CD4-positive, alpha-beta memory T cell (primary cell): ENCODE measurements at regions not wholly inside any gene's neighbourhood (a gene's known extent, or its start where the extent isn't known, plus 50 kb on each side); places are given as distances from the start of the nearest gene placed in this dataset.

Experiments used
- CTCF ChIA-PET: fragments of 350-600 bp; sonication (Branson Sonifier 250); formaldehyde crosslinking; loops from one replicate; lab custom pipeline; 2021; ENCODE audit warnings: inconsistent platforms; ENCODE audit not compliant: partially characterized antibody; lab: Charles Lee
- POLR2A ChIA-PET: fragments of 350-600 bp; sonication (Branson Sonifier 250); formaldehyde crosslinking; loops from one replicate; lab custom pipeline; 2021; ENCODE audit not compliant: partially characterized antibody; lab: Charles Lee
- DNase-seq, 5 donors: peaks; one replicate each; pipeline versions ENCODE4 v3.0.0 to v3.0.0-alpha.2; 2020 to 2022; ENCODE audit warnings: mixed read lengths in 1 of 5
- H3K27ac ChIP-seq: one replicate; pipeline ENCODE4 v1.7.0; 2013; ENCODE audit warnings: low read depth, low read length
- H3K27me3 ChIP-seq: 2 replicates; pipeline ENCODE4 v1.7.0; 2013; ENCODE audit warnings: mild to moderate bottlenecking, low read length, moderate library complexity; ENCODE audit not compliant: insufficient read depth
- H3K36me3 ChIP-seq: 2 replicates; pipeline ENCODE4 v1.7.0; 2013; ENCODE audit warnings: mild to moderate bottlenecking, low read length, moderate library complexity; ENCODE audit not compliant: insufficient read depth
- H3K4me1 ChIP-seq: 2 replicates; pipeline ENCODE4 v1.7.0; 2013; ENCODE audit warnings: mild to moderate bottlenecking, low read length, moderate library complexity; ENCODE audit not compliant: insufficient read depth
- H3K4me3 ChIP-seq, 2 donors: one replicate each; pipeline ENCODE4 v1.7.0; 2013; ENCODE audit warnings: low read length in 2 of 2, mild to moderate bottlenecking in 1 of 2
- H3K9me3 ChIP-seq, 2 donors: one replicate each; pipeline ENCODE4 v1.7.0; 2013; ENCODE audit warnings: low read length in 2 of 2, control low read depth in 1 of 2; ENCODE audit not compliant: control insufficient read depth in 1 of 2
- H3K27ac Mint-ChIP-seq, 7 donors: one replicate each; pipeline ENCODE4 v1.8.0; 2020 to 2021; ENCODE audit warnings: mixed read lengths in 7 of 7, mild to moderate bottlenecking in 6 of 7, inconsistent platforms in 3 of 7, moderate library complexity in 3 of 7
- H3K27me3 Mint-ChIP-seq, 2 donors: one replicate each; pipeline ENCODE4 v1.8.0; 2020 to 2021; ENCODE audit warnings: mixed read lengths in 2 of 2
- H3K36me3 Mint-ChIP-seq, 2 donors: one replicate each; pipeline ENCODE4 v1.8.0; 2020 to 2021; ENCODE audit warnings: mixed read lengths in 2 of 2, inconsistent platforms in 1 of 2, mild to moderate bottlenecking in 1 of 2
- H3K4me1 Mint-ChIP-seq, 4 donors: one replicate each; pipeline ENCODE4 v1.8.0; 2020 to 2021; ENCODE audit warnings: mixed read lengths in 4 of 4, mild to moderate bottlenecking in 1 of 4
- H3K4me3 Mint-ChIP-seq, 8 donors: one replicate each; pipeline ENCODE4 v1.8.0; 2020 to 2021; ENCODE audit warnings: mixed read lengths in 8 of 8, mild to moderate bottlenecking in 7 of 8, moderate library complexity in 6 of 8, inconsistent platforms in 3 of 8
- H3K9me3 Mint-ChIP-seq, 8 donors: one replicate each; pipeline ENCODE4 v1.8.0; 2020 to 2021; ENCODE audit warnings: mixed read lengths in 8 of 8, mild to moderate bottlenecking in 5 of 8, inconsistent platforms in 3 of 8, moderate library complexity in 1 of 8
- intact Hi-C: fragments of 100-400 bp; cut with micrococcal nuclease; formaldehyde crosslinking; loops from one replicate; pipeline ENCODE4 v1.15.1; 2023

GRCh38 chr15:70337277-70338186 is 239.8 kb upstream of the TLE3 start:
- Mint-ChIP-seq H3K4me3 (no peak overlapping the region), H3K36me3 (peaks cover 3 to 13% of the 10 kb centered on the region in 2 donors), H3K27me3 (peaks cover 8% of the 10 kb centered on the region in 2 donors), H3K9me3 (peaks cover 8 to 41% (median 29%) of the 10 kb centered on the region in 8 donors), H3K4me1 (no peaks in the 10 kb centered on the region), H3K27ac (no peak overlapping the region)
- no peaks in the 10 kb centered on the region for H3K4me1 ChIP-seq
- no peaks in the 10 kb centered on the region for H3K36me3 ChIP-seq
- ChIA-PET POLR2A (no interaction called here), CTCF (no interaction called here)
- H3K27me3 ChIP-seq, result no peaks in the 10 kb centered on the region
- no peak overlapping the region for H3K27ac ChIP-seq
- DNase-seq, result no peak
- no peaks in the 10 kb centered on the region for H3K9me3 ChIP-seq
- H3K4me3 ChIP-seq, result no peak overlapping the region
- intact Hi-C loops, result no loop called here

GRCh38 chr15:70336425-70337009 is 238.8 kb upstream of the TLE3 start:
- no peak overlapping the region for H3K4me3 Mint-ChIP-seq
- Histone ChIP-seq H3K27me3 (no peaks in the 10 kb centered on the region), H3K27ac (no peak overlapping the region), H3K36me3 (no peaks in the 10 kb centered on the region), H3K4me1 (no peaks in the 10 kb centered on the region), H3K9me3 (no peaks in the 10 kb centered on the region), H3K4me3 (no peak overlapping the region)
- intact Hi-C loops, result no loop called here
- no peak for DNase-seq
- POLR2A ChIA-PET, result no interaction called here
- H3K27ac Mint-ChIP-seq, result no peak overlapping the region
- peaks cover 3 to 13% of the 10 kb centered on the region in 2 donors for H3K36me3 Mint-ChIP-seq
- no peaks in the 10 kb centered on the region for H3K4me1 Mint-ChIP-seq
- H3K27me3 Mint-ChIP-seq, result peaks cover 8% of the 10 kb centered on the region in 2 donors
- CTCF ChIA-PET, result no interaction called here
- peaks cover 8 to 41% (median 30%) of the 10 kb centered on the region in 8 donors for H3K9me3 Mint-ChIP-seq

DNA sequence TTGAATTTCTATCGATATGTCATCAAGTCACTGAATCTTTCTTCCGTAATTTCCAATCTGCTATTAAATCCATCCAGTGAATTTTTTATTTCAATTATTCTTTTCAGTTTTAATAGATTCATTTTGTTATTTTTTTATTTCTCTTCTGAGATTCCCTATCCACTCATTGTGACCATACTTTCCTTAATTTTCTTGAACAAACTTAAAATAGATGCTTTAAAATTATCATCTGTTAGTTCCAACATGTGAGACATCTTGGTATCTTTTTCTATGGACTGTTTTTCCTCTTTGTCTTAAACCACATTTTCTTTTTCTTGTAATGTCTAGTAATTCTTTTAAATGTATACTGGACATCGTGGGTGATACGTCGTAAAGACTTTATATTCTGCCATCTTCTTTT is 236.6 kb upstream of the TLE3 start:
- H3K4me3 Mint-ChIP-seq, result no peak overlapping the region
- H3K9me3 Mint-ChIP-seq, result peaks cover 8 to 41% (median 30%) of the 10 kb centered on the region in 8 donors
- no peak for DNase-seq
- Histone ChIP-seq H3K27ac (no peak overlapping the region), H3K4me1 (no peaks in the 10 kb centered on the region), H3K4me3 (no peak overlapping the region), H3K36me3 (no peaks in the 10 kb centered on the region), H3K9me3 (no peaks in the 10 kb centered on the region), H3K27me3 (no peaks in the 10 kb centered on the region)
- H3K36me3 Mint-ChIP-seq, result peaks cover 3 to 13% of the 10 kb centered on the region in 2 donors
- H3K27ac Mint-ChIP-seq, result no peak overlapping the region
- peaks cover 8% of the 10 kb centered on the region in 2 donors for H3K27me3 Mint-ChIP-seq
- ChIA-PET POLR2A (no interaction called here), CTCF (interaction anchor here (1.3 kb wide), 1 partner anchor 8 kb away, joined by 3 read pairs; no protein-coding TSS in a partner anchor)
- intact Hi-C loops, result no loop called here
- H3K4me1 Mint-ChIP-seq, result no peaks in the 10 kb centered on the region

- no peaks in the 10 kb centered on the region for H3K4me1 Mint-ChIP-seq
- no peaks in the 10 kb centered on the region for H3K36me3 ChIP-seq
- no peaks in the 10 kb centered on the region for H3K4me1 ChIP-seq
- ChIA-PET POLR2A (no interaction called here), CTCF (no interaction called here)
- no peak overlapping the region for H3K27ac Mint-ChIP-seq
- no peak overlapping the region for H3K4me3 Mint-ChIP-seq
- no peak overlapping the region for H3K4me3 ChIP-seq
- no peak for DNase-seq
- H3K27me3 Mint-ChIP-seq, result no peaks in the 10 kb centered on the region
- H3K9me3 ChIP-seq, result no peaks in the 10 kb centered on the region
- H3K9me3 Mint-ChIP-seq, result peaks cover 4 to 16% (median 11%) of the 10 kb centered on the region in 8 donors
- intact Hi-C loops, result no loop called here
- H3K27ac ChIP-seq, result no peak overlapping the region
- no peaks in the 10 kb centered on the region for H3K27me3 ChIP-seq
- peaks cover 0 to 9% of the 10 kb centered on the region in 2 donors for H3K36me3 Mint-ChIP-seq
Observed at GRCh38 chr15:70329179-70329578, 231.5 kb upstream of the TLE3 start.

DNA sequence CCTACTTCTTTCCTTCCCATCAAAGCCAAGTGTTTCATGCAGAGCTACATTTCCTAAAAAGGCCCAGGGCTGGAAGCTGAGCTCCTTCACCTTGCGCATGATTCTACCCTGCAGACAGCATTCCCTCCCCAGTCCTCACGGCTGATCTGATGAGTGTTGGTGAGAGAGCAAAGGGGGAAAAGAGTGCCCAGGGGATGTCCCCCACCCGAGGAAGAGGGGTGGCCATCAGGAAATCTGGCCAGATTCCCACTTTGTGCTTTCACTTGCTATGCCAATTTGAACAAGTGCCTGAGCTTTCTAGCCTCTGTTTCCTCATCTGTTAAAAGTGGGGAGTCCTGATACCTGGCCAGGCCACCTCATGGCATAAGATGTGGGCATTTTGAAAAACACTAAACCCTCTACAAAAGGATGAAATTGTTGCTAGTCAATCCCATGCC is 231.0 kb upstream of the TLE3 start:
- intact Hi-C loops, result no loop called here
- peak overlapping the region in 1 of 7 donors; percentile 12 for H3K27ac Mint-ChIP-seq

GRCh38 chr15:70327856-70328678 is 230.3 kb upstream of the TLE3 start:
- Mint-ChIP-seq H3K4me1 (no peaks in the 10 kb centered on the region), H3K27ac (no peak overlapping the region), H3K27me3 (no peaks in the 10 kb centered on the region), H3K36me3 (no peaks in the 10 kb centered on the region), H3K9me3 (peaks cover 0 to 6% (median under 1%) of the 10 kb centered on the region in 8 donors), H3K4me3 (no peak overlapping the region)
- Histone ChIP-seq H3K9me3 (no peaks in the 10 kb centered on the region), H3K27ac (no peak overlapping the region), H3K4me3 (no peak overlapping the region), H3K36me3 (no peaks in the 10 kb centered on the region), H3K27me3 (no peaks in the 10 kb centered on the region), H3K4me1 (no peaks in the 10 kb centered on the region)
- intact Hi-C loops, result no loop called here
- ChIA-PET CTCF (no interaction called here), POLR2A (no interaction called here)
- DNase-seq, result no peak

More for the DNA sequence above, 231.0 kb upstream of the TLE3 start:
- H3K9me3 Mint-ChIP-seq, result peaks cover 3 to 12% (median 6%) of the 10 kb centered on the region in 8 donors
- no peak overlapping the region for H3K4me3 Mint-ChIP-seq
- DNase-seq, result no peak
- Histone ChIP-seq H3K27me3 (no peaks in the 10 kb centered on the region), H3K4me3 (no peak overlapping the region), H3K27ac (no peak overlapping the region), H3K9me3 (no peaks in the 10 kb centered on the region), H3K4me1 (no peaks in the 10 kb centered on the region), H3K36me3 (no peaks in the 10 kb centered on the region)
- no peaks in the 10 kb centered on the region for H3K27me3 Mint-ChIP-seq
- no peaks in the 10 kb centered on the region for H3K4me1 Mint-ChIP-seq
- H3K36me3 Mint-ChIP-seq, result peaks cover 0 to 5% of the 10 kb centered on the region in 2 donors
- POLR2A ChIA-PET, result no interaction called here
- CTCF ChIA-PET, result no interaction called here
